HG03108 (cell line): ENCODE measurements at regions not wholly inside any gene's neighbourhood (a gene's known extent, or its start where the extent isn't known, plus 50 kb on each side); places are given as distances from the start of the nearest gene placed in this dataset.
"Not testable (repeated sequence)": the region's sequence is repeated elsewhere in the genome, so short reads cannot be mapped to it uniquely, and the experiment has no call there.

Experiments used
- ATAC-seq: cut with Tn5 transposase; IDR thresholded peaks from one replicate; pipeline ENCODE4 v1.9.1; 2021; ENCODE audit warnings: moderate library complexity; ENCODE audit not compliant: unreplicated experiment

DNA sequence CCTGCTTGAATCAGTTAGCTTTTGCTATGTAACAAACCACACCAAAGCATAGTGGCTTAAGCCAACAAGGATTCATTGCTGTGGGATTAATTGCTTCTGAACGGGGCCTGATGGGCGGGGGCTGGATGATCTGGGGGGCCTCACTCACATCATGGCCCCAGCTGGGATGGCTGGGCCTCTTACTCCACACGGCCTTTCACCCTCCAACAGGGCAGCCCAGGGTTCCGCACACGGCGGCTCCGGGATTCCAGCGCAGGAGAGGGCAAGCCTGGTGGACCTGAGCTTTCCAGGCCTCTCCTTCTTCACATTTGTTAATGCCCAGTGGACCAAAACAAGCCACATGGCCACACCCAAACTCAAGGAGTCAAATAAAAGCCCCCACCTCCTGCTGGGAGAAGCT is 86.3 kb upstream of the PHLPP1 start:
- ATAC-seq, result no peak

DNA sequence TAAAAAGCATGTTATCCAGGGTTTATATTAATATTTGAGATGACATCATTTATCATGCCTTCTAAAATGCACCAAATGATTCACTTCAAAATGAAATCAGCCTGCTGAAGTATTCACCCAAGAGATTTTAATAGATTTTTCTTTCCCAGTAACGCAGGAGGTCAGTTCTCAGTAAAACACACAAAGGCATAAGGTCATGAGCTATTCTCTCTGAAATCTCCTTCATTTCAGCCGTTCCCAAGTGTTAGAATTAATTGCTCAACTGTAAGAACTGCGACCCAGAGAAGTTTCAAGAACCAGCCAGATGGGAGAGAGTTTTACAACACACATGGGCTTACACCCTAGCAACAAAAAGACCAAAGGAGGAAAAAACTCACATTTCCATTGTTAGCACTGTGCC is 84.2 kb upstream of the PHLPP1 start:
- ATAC-seq, result no peak

DNA sequence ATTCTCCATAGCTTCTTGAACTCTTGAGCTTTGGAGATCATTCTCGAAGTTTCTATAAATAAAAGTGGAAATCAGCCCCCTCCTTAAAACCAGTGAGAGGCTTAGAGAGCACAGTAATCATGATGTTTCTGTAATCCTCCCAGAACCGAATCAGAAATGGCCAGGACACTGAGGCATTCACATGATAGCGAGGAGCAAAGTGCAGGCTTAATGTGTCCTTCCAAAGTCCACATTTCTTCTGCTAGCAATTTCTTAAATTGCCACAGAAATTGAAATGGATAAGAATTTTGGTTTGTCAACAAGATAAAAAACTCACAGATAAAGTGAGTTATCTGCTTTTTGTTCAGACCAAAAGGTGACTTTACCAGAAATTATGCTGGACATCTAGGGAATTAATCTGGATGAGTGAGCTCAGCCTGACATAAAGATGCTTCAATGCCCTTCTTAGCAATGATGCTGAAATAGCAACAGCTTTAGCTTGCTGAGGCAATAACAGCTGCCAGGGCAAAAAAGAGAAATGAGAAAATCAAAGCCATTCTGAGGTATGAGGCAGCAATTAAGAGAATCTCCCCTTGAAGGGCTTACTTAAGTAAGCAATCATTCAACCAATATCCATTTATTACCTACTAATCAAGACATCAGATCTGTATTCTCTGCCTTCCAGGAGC is 82.4 kb upstream of the PHLPP1 start:
- no peak for ATAC-seq

DNA sequence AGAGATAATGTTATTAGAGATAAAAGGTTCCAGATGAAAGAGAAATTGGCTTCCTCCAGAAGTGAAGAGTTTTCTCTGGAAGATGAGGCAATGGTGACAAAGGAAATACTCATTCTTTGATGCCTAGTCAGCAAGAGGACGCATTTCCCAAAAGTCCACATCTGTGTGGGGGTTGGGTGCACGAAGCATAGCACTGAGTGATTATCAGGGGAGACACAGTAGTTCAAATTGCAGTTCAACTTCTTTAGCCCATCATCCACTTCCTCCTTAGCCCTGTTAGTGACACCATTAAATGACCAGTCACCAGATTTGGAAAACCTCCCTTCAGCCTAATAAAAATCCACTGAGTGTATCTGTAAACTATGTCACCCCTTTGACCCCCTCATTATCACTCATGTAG is 80.9 kb upstream of the PHLPP1 start:
- ATAC-seq, result no peak

DNA sequence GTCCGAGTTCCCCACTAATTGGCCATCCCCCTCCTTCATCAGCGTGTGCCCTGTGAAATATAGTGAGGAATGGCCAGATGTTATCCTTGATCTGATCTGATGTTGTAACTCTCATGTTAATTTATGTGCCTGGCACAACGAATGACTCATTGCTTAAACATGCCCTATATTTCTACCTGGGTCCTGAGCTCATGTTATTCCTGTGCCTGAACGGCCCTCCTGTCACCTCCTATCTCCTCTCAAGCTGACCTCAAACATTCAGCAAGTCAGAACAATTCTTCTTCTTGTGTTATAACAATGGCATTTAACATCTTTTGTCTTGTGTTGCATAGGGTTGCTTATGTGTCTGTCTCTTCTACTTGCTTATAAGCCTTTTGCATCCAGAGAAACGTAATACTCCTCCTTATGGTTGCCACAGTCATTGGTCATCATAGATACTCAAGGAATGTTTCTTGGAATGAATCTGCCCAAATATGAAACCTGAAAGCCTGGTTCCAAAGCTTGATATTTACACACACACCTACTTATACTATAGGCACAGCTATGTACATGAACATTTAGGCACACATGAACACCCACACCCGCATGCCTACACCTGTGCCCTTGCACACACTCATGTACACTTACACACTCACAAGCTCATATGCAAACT is 80.2 kb upstream of the PHLPP1 start:
- no peak for ATAC-seq

DNA sequence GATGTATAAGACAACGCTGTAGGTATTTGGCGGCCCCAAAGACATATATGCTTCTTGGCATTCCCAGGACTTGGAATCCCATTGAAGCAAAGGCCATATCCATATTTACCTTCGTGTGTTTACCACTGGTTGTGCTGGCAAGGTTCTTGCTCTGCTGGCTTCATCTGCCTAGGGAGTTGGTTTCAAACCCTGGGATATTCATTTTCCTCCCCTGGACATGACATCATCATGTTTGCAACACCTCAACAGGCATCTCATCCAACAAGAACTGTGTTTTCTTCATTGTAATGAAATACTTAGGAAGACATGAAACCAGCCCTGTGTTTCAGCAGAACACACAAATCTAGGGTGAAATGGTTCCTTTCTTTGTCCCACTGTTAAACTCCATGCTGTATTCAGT is 77.9 kb upstream of the PHLPP1 start:
- no peak for ATAC-seq

DNA sequence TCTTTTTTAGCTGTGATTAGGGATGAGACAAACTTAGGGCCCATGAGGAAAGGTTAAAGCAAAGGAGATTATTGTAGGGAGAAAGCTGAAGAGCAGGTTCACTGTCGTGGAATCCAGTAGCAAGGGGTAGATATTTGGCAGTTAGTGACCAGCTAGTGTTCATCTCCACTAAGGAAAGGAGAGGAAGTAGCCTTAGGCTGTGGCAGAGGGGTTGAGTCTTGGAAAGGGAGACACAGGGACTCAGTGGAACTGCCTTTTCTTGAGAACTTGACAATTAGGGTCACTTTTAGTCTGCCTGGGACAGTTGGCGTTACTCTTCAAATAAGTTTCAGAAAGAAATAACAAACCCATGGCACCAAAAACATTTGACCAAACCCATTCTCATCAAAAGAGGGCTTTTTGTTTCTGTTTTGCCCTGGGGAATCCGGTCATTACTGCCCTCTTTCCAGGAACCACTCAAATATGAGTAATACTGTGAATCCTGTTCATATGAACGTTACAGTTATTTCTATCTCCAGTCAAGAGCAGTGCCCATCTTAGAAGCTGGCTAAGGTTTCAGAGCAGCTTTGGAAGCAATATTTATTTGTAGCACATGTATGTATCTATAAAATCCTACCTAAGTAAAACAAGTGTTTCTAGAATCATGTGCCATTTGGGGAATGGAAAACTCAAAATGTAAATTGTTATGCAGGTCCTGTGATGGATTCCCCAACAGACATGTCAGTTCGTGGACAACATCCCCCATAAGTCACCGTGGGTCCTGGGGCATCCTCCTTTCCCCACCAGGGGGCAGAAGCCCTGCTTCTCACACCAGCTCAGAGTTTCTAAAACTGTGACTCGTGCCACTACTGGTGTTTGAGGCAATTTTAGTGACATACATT is 77.3 kb upstream of the PHLPP1 start:
- peak; percentile 51 for ATAC-seq

DNA sequence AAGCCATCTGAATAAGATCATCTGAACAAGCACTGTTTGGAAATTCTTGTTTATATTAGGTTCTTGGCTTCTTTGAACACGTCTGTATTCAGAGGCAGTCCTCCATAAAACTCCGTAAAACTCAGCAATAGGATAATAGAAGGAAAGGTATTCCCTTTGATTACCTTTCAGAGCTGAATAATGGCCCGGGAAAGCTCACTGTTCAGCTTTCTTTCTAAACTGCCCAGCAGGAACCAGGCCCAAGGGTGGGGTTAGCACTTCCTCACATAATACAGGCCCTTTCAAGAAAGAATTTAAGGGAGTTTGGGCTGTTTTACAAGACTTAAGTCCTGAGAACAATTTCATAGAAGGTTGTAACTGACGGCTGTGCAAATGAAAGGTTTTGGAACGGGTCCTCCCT is 72.2 kb upstream of the PHLPP1 start:
- ATAC-seq, result no peak

DNA sequence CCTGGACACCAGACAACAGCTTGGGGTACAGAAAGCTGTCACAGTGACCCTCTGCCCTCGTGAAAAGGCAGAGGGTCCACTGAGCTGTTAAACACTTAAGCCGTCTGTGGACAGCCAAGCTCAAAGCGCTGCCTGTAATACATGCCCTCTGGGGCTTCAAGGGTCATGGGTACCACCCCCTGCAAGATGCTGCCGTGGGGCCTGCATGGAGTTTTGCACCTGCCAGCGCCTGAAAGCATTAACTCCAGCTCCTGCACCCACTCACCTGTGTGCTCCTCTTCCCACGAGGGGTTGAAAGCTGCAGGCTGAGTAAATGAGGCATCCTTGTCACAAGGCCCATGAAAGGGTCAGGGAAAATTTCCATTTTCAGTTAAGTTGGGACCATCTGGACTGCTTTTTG is 70.6 kb upstream of the PHLPP1 start:
- no peak for ATAC-seq

DNA sequence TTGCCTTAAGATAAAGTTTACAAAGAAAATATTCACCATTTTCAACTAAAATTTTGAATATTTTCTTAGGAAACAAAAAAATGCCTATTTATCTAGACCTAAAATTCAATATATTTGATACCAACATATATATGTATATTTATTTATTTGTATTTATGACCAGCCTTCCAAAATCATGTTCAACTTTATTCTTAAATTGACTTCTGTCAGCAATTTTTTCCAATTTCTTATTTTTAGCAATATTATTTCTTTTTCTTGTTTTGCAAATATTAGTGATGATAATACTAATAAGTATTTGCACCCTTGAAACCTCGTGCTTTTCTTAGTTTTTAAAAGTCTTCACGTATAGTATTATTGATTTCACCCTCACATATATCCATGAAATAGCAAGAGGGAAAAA is 68.2 kb upstream of the PHLPP1 start:
- ATAC-seq, result no peak

DNA sequence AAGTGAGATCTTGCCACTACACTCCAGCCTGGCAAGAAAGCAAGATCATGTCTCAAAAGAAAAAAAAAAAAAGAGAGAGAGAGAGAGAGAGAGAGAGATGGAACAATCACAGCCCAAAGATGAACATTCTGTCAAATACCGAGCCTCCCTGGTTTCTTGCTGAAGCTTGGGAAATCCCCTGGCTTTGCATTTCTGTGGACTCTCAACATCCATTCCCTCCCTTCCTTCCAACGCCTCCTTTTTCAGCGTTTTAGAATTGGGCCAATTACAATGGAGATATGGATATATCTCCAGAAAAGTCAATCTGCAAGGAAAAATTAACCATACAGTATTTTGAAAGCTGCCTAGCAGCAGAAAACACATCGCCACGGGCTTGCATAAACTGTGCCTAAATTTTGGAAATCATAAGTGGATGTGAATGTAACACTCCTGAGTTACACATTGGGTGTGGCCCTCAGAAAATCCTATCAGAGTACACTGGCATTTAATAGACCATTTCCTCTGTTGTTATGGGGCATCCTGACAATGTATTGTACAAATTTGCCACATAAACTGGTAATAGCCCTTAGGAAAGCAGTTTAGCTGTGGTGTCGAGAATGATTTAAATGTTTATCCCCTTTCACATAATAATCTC is 67.2 kb upstream of the PHLPP1 start:
- ATAC-seq, result no peak

DNA sequence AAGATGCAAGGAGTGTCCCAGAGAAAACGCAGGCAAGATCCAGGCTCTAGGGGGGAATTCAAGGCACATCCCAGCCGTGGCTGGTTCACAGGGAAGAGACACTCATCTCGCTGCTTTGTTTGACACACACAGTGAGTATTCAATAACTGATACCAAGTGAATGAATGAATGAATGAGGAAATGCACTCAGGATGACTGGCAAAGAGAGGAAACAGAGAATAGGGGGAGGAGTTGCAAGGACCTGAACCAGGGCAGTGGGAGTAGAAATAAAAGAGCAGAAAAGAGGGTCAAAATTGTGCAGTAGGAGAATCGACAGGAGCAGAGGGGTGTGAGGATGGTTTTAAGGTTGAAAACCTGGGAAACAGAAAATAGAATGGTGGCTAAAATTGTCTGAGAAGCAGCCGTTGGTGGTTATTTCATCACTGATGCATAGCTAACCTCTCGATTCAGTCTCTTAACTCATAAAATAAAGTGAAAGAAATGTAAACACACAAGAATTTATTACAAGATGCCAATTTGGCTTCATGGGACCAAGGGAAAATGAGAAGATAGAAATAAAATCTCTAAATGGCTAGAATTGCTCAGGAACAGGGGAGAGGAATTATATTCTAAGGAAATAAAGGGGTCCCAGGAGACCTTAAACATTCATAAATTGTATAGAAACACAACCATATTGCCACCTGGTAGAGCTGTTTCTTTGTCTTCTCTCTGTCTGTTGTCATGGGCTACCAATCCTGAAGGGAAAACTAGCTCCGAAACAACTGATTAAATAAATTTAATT is 63.9 kb upstream of the PHLPP1 start:
- no peak for ATAC-seq

DNA sequence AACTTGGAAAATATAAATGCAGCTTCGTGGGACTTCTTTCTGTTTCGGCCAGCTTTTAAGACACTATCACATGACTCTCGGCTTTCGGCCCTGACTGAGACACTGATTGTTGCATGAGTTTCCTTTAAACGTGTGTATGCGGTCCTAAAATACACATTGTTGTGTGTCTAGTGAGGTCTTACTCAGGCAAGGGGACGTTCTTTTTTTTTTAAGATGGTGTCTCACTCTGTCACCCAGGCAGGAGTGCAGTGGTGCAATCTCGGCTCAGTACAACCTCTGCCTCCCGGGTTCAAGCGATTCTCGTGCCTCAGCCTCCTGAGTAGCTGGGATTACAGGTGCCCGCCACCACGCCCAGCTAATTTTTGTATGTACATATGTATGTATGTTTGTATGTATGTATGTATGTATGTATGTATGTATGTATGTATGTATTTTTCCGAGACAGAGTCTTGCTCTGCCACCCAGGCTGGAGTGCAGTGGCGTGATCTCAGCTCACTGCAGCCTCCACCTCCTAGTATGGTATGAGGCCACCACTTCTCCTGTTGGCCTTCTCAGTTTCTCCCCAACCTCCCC is 63.2 kb upstream of the PHLPP1 start:
- not testable (repeated sequence) for ATAC-seq

DNA sequence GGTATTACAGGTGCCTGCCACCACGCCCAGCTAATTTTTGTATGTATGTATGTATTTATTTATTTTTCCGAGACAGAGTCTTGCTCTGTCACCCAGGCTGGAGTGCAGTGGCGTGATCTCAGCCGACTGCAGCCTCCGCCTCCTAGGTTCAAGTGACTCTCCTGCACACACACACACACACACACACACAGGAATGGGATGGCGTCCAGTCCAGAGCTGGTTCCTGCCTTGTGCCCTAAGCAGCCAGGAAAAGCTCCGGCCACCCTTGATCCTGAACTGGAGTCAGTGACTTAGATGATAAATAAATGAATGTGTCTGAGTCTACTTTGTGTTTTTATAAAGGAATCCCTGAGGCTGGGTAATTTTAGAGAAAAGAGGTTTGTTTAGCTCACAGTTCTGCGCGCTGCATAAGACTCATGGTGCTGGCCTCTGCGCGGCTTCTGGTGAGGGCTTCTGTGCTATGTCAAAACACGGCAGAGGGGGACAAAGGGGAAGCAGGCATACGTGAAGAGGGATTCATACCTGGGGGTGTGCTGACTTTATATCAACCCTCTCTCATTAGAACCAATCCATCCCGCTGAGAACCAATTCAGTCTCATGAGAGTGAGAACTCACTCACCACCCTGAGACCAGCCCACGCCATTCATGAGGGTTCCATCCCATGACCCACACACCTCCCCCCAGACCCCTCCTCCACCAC is 59.7 kb upstream of the PHLPP1 start:
- ATAC-seq, result no peak

DNA sequence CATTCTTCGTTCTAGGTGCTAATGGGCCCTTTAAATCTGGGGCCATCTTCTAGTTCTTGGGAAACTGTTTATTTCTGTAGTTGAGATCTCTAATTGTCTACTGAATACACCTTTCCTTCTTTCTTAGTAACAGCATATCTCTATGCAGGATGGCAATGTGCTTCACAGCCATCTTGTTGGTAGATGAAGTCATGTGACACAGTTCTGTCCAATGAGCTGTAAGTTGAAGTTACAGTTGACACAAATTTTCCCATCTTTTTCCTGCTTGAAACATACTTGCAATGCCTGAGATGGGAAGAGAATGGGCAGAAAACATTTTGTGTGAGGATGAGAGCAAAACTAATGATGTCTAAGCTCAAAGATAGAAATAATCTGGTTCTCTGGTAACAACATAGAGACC is 57.3 kb upstream of the PHLPP1 start:
- ATAC-seq, result no peak

DNA sequence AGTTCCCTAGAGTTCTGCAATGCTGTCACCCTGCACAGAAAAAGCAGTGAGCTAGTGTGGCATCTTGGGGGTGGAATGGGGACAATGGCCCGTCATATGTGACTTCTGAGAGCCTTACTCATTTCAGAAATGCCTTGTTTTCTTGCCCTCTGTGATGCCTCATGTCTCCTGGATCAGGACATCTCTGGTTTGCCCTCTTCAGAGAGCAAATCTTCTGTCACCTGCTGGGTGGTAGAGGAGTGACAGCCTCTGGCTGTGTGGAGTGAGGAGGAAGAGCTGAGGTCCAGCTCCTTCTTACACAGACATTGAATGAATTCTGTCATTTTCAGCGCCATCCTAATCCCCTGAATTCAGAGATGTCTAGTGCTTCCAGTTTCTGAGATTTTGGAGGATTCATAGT is 55.6 kb upstream of the PHLPP1 start:
- no peak for ATAC-seq

DNA sequence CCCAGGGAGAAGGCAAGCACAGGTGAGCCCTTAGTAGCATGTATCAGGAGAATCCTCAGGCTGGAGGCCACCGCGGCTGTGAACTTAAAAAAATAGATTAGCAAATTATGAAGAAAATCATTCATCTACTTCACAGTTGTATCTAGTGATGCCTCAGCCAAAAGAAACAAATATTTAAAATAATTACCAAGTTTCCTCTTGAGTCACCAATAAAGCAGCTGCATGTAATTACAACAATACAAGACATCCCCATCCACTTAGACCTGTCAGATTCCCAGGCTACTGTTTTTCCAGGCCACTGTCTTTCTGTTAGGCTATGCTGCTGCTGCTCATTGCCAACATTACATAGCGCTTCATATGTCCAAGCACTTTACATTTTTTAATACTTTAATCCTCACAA is 54.6 kb upstream of the PHLPP1 start:
- ATAC-seq, result no peak

DNA sequence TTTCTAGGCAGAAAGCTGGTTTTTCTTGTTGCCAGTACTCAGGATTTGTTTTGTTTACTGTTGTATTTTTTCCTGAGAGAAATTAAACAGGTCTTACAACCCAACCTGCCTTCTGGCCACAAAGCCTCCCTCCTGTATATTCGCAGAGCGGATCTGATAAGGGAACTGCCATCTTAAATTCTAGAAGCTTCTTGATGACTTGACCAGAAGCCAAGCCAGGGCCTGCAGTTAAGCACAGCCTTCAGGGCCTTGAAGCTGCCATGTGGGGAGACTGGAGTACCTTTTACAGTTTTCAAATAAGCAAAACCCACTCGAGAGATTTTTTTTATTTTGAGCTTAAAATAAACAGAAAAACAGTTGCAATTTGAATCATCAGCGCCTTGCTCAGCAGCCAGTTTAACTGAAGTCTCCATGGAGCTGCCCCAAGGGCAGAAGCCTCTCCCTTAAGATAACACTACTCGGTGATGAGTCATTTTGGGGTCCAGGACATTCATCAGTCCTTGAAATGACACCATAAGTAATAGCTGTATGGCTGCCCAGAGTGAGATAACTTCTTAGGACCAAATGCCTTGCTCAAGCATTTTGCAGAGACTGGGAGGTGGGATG is 51.5 kb upstream of the PHLPP1 start:
- ATAC-seq, result peak; percentile 77

DNA sequence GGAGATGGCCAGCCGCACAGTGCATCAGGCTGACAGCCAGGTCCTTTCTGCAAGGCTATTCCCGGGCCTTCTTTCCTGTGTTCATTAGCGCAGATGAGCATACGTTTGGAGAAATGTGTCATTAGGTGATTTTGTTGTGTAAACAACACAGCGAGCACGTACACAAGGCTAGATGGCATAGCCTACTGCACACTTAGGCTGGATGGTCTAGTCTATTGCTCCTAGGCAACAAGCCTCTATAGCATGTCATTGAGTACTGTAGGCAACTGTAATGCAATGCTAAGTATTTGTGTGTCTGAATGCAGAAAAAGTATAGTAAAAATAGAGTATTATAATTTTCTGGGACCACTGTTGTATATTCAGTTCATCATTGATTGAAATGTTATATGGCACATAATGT is 50.9 kb upstream of the PHLPP1 start:
- no peak for ATAC-seq
